GM23338 (cell line): ENCODE measurements at regions not wholly inside any gene's neighbourhood (a gene's known extent, or its start where the extent isn't known, plus 50 kb on each side); places are given as distances from the start of the nearest gene placed in this dataset.

ENCODE experiments used
- ATAC-seq: fragments of 200-7000 bp; cut with Tn5 transposase; 3 replicates; pipeline ENCODE4 v1.9.1; 2020
- DNase-seq: peaks from one replicate; pipeline ENCODE4 v3.0.0-alpha.2; 2015; ENCODE audit warnings: low spot score
- H2AFZ ChIP-seq: fragments of 200-600 bp; sonication (generic); 2 replicates; pipeline ENCODE4 v1.8.0; 2016; ENCODE audit warnings: antibody characterized with exemption, mild to moderate bottlenecking, moderate library complexity
- H3F3A ChIP-seq: fragments of 200-600 bp; sonication (generic); replicated peaks from 2 replicates; pipeline ENCODE4 v1.8.0; 2017; ENCODE audit warnings: antibody characterized with exemption, mixed run types, low read depth
- H3K27ac ChIP-seq: fragments of 200-600 bp; sonication (generic); 2 replicates; pipeline ENCODE4 v1.6.1; 2016; ENCODE audit warnings: low read depth
- H3K27me3 ChIP-seq: fragments of 200-600 bp; sonication (generic); 2 replicates; pipeline ENCODE4 v1.8.0; 2016; ENCODE audit warnings: mild to moderate bottlenecking, mixed run types, moderate library complexity; ENCODE audit not compliant: insufficient read depth
- H3K36me3 ChIP-seq: fragments of 200-600 bp; sonication (generic); 2 replicates; pipeline ENCODE4 v1.8.0; 2016; ENCODE audit warnings: mild to moderate bottlenecking; ENCODE audit not compliant: insufficient read depth
- H3K4me1 ChIP-seq: fragments of 200-600 bp; sonication (generic); 2 replicates; pipeline ENCODE4 v1.8.0; 2016; ENCODE audit warnings: mild to moderate bottlenecking, moderate library complexity; ENCODE audit not compliant: insufficient read depth
- H3K4me2 ChIP-seq: fragments of 200-600 bp; sonication (generic); 2 replicates; pipeline ENCODE4 v1.7.1; 2017; ENCODE audit warnings: mixed run types
- H3K4me3 ChIP-seq: fragments of 200-600 bp; sonication (generic); 2 replicates; pipeline ENCODE4 v1.6.1; 2016; ENCODE audit warnings: mixed run types
- H3K79me2 ChIP-seq: fragments of 200-600 bp; sonication (generic); replicated peaks from 2 replicates; pipeline ENCODE4 v1.8.0; 2017; ENCODE audit warnings: mild to moderate bottlenecking; ENCODE audit not compliant: insufficient read depth
- H3K9me2 ChIP-seq: fragments of 200-600 bp; sonication (generic); 2 replicates; pipeline ENCODE4 v1.8.0; 2017; ENCODE audit not compliant: insufficient read depth
- H4K20me1 ChIP-seq: fragments of 200-600 bp; sonication (generic); replicated peaks from 2 replicates; pipeline ENCODE4 v1.8.0; 2017; ENCODE audit warnings: mild to moderate bottlenecking; ENCODE audit not compliant: insufficient read depth
- H3K27ac Mint-ChIP-seq: 2 replicates; pipeline ENCODE4 v1.8.0; 2020; ENCODE audit warnings: inconsistent platforms, mild to moderate bottlenecking, moderate library complexity, mixed read lengths
- H3K27me3 Mint-ChIP-seq: 3 replicates; pipeline ENCODE4 v1.8.0; 2022; ENCODE audit warnings: low read depth, mild to moderate bottlenecking, moderate library complexity, mixed read lengths, inconsistent platforms; ENCODE audit not compliant: insufficient read depth, poor library complexity
- H3K36me3 Mint-ChIP-seq: 3 replicates; pipeline ENCODE4 v1.8.0; 2021; ENCODE audit warnings: low read depth, mild to moderate bottlenecking, inconsistent platforms, moderate library complexity, mixed read lengths
- H3K4me1 Mint-ChIP-seq: 3 replicates; pipeline ENCODE4 v1.8.0; 2020; ENCODE audit warnings: mild to moderate bottlenecking, inconsistent platforms, mixed read lengths
- H3K4me3 Mint-ChIP-seq: 3 replicates; pipeline ENCODE4 v1.8.0; 2021; ENCODE audit warnings: moderate library complexity, mild to moderate bottlenecking, inconsistent platforms, mixed read lengths
- H3K9me3 Mint-ChIP-seq: 3 replicates; pipeline ENCODE4 v1.8.0; 2020; ENCODE audit warnings: moderate library complexity, mild to moderate bottlenecking, inconsistent platforms, mixed read lengths
- CREB1 ChIP-seq: fragments of 250-450 bp; sonication (Bioruptor Pico); IDR thresholded peaks from 2 replicates; pipeline ENCODE4 v1.5.0; 2020; ENCODE audit warnings: low read depth, mild to moderate bottlenecking, moderate library complexity
- EZH2 ChIP-seq: fragments of 200-600 bp; sonication (generic); IDR thresholded peaks from one replicate; pipeline ENCODE4 v1.8.0; 2017; ENCODE audit warnings: antibody characterized with exemption, mild to moderate bottlenecking, low read depth; ENCODE audit not compliant: unreplicated experiment
- JUNB ChIP-seq: IDR thresholded peaks from one replicate; pipeline ENCODE4 v1.6.1; 2016; ENCODE audit warnings: antibody characterized with exemption; ENCODE audit not compliant: unreplicated experiment
- NANOG ChIP-seq: IDR thresholded peaks from 2 replicates; pipeline ENCODE4 v1.6.1; 2016; ENCODE audit warnings: antibody characterized with exemption, borderline replicate concordance
- TF ChIP-seq, protein P1 (sequence below): fragments of 250-450 bp; sonication (Bioruptor Pico); IDR thresholded peaks from 2 replicates; pipeline ENCODE4 v1.5.0; 2020; ENCODE audit warnings: mild to moderate bottlenecking, moderate library complexity
- TF ChIP-seq, protein P2 (sequence below): IDR thresholded peaks from 2 replicates; pipeline ENCODE4 v1.6.1; 2016; ENCODE audit warnings: antibody characterized with exemption
- TF ChIP-seq, protein P3 (sequence below): IDR thresholded peaks from one replicate; pipeline ENCODE4 v1.6.1; 2018; ENCODE audit warnings: antibody characterized with exemption; ENCODE audit not compliant: unreplicated experiment

DNA sequence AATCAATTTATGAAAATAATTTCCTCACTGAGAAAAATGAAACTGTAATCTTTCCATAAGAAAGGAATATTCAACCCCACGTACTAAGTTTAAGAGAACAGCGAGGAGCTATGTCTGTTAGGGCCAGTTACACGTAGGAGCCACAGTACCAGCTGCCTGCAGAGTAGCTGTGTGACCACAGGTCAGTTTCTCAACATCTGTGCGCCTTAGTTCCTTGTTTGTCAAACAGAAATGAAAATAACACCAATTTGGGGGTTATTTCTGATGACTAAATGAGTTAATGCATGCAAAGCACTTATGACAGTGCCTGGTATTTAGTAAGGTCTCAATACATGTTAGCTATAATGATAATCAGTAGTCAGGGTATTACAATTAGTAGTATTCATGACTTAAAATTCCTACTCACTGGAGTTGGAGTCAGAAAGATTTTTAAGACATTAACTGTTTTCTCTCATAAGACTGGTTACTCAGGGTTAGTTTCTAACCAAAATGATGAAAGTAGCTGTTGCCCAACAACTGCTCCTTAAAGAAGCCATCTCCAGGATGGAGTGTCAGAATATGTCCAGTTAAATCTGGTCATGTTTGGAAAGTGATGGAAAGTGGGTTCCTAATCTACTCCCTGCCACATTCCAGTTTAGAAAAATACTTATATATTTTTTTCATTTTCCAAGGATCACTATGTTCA lies 85.8 kb upstream of the ZNF648 start:
- H3K9me3 Mint-ChIP-seq = no peaks in the 10 kb centered on the region
- no peak overlapping the region for H3K4me3 ChIP-seq
- no peaks in the 10 kb centered on the region for H4K20me1 ChIP-seq
- H3K4me3 Mint-ChIP-seq = no peak overlapping the region
- no peak overlapping the region for H3K27ac ChIP-seq
- TF ChIP-seq, protein P1, sequence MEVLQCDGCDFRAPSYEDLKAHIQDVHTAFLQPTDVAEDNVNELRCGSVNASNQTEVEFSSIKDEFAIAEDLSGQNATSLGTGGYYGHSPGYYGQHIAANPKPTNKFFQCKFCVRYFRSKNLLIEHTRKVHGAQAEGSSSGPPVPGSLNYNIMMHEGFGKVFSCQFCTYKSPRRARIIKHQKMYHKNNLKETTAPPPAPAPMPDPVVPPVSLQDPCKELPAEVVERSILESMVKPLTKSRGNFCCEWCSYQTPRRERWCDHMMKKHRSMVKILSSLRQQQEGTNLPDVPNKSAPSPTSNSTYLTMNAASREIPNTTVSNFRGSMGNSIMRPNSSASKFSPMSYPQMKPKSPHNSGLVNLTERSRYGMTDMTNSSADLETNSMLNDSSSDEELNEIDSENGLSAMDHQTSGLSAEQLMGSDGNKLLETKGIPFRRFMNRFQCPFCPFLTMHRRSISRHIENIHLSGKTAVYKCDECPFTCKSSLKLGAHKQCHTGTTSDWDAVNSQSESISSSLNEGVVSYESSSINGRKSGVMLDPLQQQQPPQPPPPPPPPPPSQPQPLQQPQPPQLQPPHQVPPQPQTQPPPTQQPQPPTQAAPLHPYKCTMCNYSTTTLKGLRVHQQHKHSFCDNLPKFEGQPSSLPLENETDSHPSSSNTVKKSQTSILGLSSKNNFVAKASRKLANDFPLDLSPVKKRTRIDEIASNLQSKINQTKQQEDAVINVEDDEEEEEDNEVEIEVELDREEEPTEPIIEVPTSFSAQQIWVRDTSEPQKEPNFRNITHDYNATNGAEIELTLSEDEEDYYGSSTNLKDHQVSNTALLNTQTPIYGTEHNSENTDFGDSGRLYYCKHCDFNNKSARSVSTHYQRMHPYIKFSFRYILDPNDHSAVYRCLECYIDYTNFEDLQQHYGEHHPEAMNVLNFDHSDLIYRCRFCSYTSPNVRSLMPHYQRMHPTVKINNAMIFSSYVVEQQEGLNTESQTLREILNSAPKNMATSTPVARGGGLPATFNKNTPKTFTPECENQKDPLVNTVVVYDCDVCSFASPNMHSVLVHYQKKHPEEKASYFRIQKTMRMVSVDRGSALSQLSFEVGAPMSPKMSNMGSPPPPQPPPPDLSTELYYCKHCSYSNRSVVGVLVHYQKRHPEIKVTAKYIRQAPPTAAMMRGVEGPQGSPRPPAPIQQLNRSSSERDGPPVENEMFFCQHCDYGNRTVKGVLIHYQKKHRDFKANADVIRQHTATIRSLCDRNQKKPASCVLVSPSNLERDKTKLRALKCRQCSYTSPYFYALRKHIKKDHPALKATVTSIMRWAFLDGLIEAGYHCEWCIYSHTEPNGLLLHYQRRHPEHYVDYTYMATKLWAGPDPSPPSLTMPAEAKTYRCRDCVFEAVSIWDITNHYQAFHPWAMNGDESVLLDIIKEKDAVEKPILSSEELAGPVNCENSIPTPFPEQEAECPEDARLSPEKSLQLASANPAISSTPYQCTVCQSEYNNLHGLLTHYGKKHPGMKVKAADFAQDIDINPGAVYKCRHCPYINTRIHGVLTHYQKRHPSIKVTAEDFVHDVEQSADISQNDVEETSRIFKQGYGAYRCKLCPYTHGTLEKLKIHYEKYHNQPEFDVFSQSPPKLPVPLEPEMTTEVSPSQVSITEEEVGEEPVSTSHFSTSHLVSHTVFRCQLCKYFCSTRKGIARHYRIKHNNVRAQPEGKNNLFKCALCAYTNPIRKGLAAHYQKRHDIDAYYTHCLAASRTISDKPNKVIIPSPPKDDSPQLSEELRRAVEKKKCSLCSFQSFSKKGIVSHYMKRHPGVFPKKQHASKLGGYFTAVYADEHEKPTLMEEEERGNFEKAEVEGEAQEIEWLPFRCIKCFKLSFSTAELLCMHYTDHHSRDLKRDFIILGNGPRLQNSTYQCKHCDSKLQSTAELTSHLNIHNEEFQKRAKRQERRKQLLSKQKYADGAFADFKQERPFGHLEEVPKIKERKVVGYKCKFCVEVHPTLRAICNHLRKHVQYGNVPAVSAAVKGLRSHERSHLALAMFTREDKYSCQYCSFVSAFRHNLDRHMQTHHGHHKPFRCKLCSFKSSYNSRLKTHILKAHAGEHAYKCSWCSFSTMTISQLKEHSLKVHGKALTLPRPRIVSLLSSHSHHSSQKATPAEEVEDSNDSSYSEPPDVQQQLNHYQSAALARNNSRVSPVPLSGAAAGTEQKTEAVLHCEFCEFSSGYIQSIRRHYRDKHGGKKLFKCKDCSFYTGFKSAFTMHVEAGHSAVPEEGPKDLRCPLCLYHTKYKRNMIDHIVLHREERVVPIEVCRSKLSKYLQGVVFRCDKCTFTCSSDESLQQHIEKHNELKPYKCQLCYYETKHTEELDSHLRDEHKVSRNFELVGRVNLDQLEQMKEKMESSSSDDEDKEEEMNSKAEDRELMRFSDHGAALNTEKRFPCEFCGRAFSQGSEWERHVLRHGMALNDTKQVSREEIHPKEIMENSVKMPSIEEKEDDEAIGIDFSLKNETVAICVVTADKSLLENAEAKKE (CRISPR knock-in tag) = no peak
- no peak for TF ChIP-seq CREB1 (CRISPR knock-in tag)
- TF ChIP-seq NANOG = no peak
- TF ChIP-seq JUNB = no peak
- TF ChIP-seq, protein P2, sequence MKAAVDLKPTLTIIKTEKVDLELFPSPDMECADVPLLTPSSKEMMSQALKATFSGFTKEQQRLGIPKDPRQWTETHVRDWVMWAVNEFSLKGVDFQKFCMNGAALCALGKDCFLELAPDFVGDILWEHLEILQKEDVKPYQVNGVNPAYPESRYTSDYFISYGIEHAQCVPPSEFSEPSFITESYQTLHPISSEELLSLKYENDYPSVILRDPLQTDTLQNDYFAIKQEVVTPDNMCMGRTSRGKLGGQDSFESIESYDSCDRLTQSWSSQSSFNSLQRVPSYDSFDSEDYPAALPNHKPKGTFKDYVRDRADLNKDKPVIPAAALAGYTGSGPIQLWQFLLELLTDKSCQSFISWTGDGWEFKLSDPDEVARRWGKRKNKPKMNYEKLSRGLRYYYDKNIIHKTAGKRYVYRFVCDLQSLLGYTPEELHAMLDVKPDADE = no peak
- TF ChIP-seq EZH2 = no peak
- TF ChIP-seq, protein P3, sequence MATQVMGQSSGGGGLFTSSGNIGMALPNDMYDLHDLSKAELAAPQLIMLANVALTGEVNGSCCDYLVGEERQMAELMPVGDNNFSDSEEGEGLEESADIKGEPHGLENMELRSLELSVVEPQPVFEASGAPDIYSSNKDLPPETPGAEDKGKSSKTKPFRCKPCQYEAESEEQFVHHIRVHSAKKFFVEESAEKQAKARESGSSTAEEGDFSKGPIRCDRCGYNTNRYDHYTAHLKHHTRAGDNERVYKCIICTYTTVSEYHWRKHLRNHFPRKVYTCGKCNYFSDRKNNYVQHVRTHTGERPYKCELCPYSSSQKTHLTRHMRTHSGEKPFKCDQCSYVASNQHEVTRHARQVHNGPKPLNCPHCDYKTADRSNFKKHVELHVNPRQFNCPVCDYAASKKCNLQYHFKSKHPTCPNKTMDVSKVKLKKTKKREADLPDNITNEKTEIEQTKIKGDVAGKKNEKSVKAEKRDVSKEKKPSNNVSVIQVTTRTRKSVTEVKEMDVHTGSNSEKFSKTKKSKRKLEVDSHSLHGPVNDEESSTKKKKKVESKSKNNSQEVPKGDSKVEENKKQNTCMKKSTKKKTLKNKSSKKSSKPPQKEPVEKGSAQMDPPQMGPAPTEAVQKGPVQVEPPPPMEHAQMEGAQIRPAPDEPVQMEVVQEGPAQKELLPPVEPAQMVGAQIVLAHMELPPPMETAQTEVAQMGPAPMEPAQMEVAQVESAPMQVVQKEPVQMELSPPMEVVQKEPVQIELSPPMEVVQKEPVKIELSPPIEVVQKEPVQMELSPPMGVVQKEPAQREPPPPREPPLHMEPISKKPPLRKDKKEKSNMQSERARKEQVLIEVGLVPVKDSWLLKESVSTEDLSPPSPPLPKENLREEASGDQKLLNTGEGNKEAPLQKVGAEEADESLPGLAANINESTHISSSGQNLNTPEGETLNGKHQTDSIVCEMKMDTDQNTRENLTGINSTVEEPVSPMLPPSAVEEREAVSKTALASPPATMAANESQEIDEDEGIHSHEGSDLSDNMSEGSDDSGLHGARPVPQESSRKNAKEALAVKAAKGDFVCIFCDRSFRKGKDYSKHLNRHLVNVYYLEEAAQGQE = no peak
- no peaks in the 10 kb centered on the region for H3K36me3 ChIP-seq
- H3K4me1 ChIP-seq = peaks cover 10% of the 10 kb centered on the region; the same call in 1 of the 2 replicates
- H3K79me2 ChIP-seq = no peaks in the 10 kb centered on the region
- H2AFZ ChIP-seq = no peak overlapping the region
- no peak overlapping the region for H3K27ac Mint-ChIP-seq
- H3K4me1 Mint-ChIP-seq = peaks cover 17% of the 10 kb centered on the region
- H3K9me2 ChIP-seq = peaks cover 5% of the 10 kb centered on the region
- DNase-seq (no peak), ATAC-seq (no peak)
- peaks cover 4% of the 10 kb centered on the region for H3K27me3 Mint-ChIP-seq
- H3K36me3 Mint-ChIP-seq = no peaks in the 10 kb centered on the region
- H3K27me3 ChIP-seq = no peaks in the 10 kb centered on the region
- no peaks in the 10 kb centered on the region for H3F3A ChIP-seq
- H3K4me2 ChIP-seq = no peak overlapping the region
